EL (cell line): ENCODE measurements at regions not wholly inside any gene's neighbourhood (a gene's known extent, or its start where the extent isn't known, plus 50 kb on each side); places are given as distances from the start of the nearest gene placed in this dataset.
"Not testable (repeated sequence)": the region's sequence is repeated elsewhere in the genome, so short reads cannot be mapped to it uniquely, and the experiment has no call there.

Experiments used
- DNase-seq: peaks from one replicate; pipeline ENCODE4 v3.0.0-alpha.2; 2016

GRCh38 chr14:98223710-98224109, 1048.3 kb downstream of the BCL11B start:
- DNase-seq = not testable (repeated sequence)

- no peak for DNase-seq
These were observed 1045.6 kb downstream of the BCL11B start for GRCh38 chr14:98226411-98226810.

GRCh38 chr14:98227000-98227726, 1044.8 kb downstream of the BCL11B start:
- DNase-seq = no peak

- no peak for DNase-seq
These were observed 1044.3 kb downstream of the BCL11B start for GRCh38 chr14:98227727-98228111.

GRCh38 chr14:98229656-98230366, 1042.2 kb downstream of the BCL11B start:
- DNase-seq = no peak

GRCh38 chr14:98230411-98230810, 1041.6 kb downstream of the BCL11B start:
- DNase-seq = no peak

- DNase-seq = no peak
These were observed 1040.8 kb downstream of the BCL11B start for GRCh38 chr14:98231210-98231609.

- DNase-seq = no peak
These were observed 1038.3 kb downstream of the BCL11B start for GRCh38 chr14:98233656-98234055.

- DNase-seq = no peak
These were observed 1037.8 kb downstream of the BCL11B start for GRCh38 chr14:98234208-98234607.

- no peak for DNase-seq
These were observed 1035.7 kb downstream of the BCL11B start for GRCh38 chr14:98236314-98236713.

GRCh38 chr14:98237939-98238338, 1034.1 kb downstream of the BCL11B start:
- DNase-seq = no peak

GRCh38 chr14:98240376-98240775, 1031.6 kb downstream of the BCL11B start:
- no peak for DNase-seq

- DNase-seq = no peak
These were observed 1029.1 kb downstream of the BCL11B start for GRCh38 chr14:98242903-98243302.

- no peak for DNase-seq
These were observed 1028.7 kb downstream of the BCL11B start for GRCh38 chr14:98243332-98243731.

- DNase-seq = no peak
These were observed 1027.6 kb downstream of the BCL11B start for GRCh38 chr14:98244162-98244948.

- no peak for DNase-seq
These were observed 1026.9 kb downstream of the BCL11B start for GRCh38 chr14:98244966-98245569.

- no peak for DNase-seq
These were observed 1022.9 kb downstream of the BCL11B start for GRCh38 chr14:98249057-98249456.

- DNase-seq = no peak
These were observed 1022.5 kb downstream of the BCL11B start for GRCh38 chr14:98249476-98249875.

GRCh38 chr14:98252820-98253219, 1019.2 kb downstream of the BCL11B start:
- no peak for DNase-seq

GRCh38 chr14:98259881-98260280, 1012.1 kb downstream of the BCL11B start:
- no peak for DNase-seq

- DNase-seq = no peak
These were observed 1009.4 kb downstream of the BCL11B start for GRCh38 chr14:98262566-98262965.

- no peak for DNase-seq
These were observed 1002.5 kb downstream of the BCL11B start for GRCh38 chr14:98269533-98269932.

GRCh38 chr14:98270201-98270600, 1001.8 kb downstream of the BCL11B start:
- no peak for DNase-seq
